Endothelial cell of umbilical vein (primary cell): ENCODE measurements at regions not wholly inside any gene's neighbourhood (a gene's known extent, or its start where the extent isn't known, plus 50 kb on each side); places are given as distances from the start of the nearest gene placed in this dataset.

ENCODE experiments used
- BruUV-seq: library from RNA; stranded (reverse); fragments of 400-500 nt; replicated peaks from 2 replicates; lab custom pipeline; 2021; lab: Mats Ljungman, UMichigan
- CTCF ChIA-PET: fragments of 300-600, 350-600 bp; sonication (Branson Sonifier 250); formaldehyde crosslinking; loops from one replicate; lab custom pipeline; 2021; ENCODE audit warnings: antibody characterized with exemption, inconsistent platforms; lab: Charles Lee
- POLR2A ChIA-PET: fragments of 300-600, 350-600 bp; sonication (Branson Sonifier 250); formaldehyde crosslinking; loops from one replicate; lab custom pipeline; 2021; ENCODE audit warnings: antibody characterized with exemption, inconsistent platforms; lab: Charles Lee
- DNase-seq: peaks from one replicate; pipeline ENCODE4 v3.0.0-alpha.2; 2011; ENCODE audit warnings: low read depth, low spot score
- FAIRE-seq: peaks from 2 replicates; lab custom pipeline; 2011; peaks lifted over from hg19 to GRCh38; lab: Jason Lieb, UNC
- H2AFZ ChIP-seq: 2 replicates; pipeline ENCODE4 v1.6.0; 2012; ENCODE audit warnings: low read depth, low read length, control low read depth, inconsistent platforms
- H3K27ac ChIP-seq: 2 replicates; pipeline ENCODE4 v1.5.1; 2011; ENCODE audit warnings: low read depth, mild to moderate bottlenecking, control low read depth, low read length, moderate library complexity; ENCODE audit not compliant: insufficient read depth
- H3K27me3 ChIP-seq, 2 experiments: 2 replicates each; pipeline versions ENCODE4 v1.6.0 to v1.6.1; 2011; ENCODE audit warnings: low read length in 2 of 2, mixed read lengths in 1 of 2; ENCODE audit not compliant: control insufficient read depth in 2 of 2, insufficient read depth in 2 of 2
- H3K36me3 ChIP-seq, 2 experiments: 2 replicates in 1 of 2; 3 replicates in 1 of 2; pipeline ENCODE4 v1.5.1; 2011; ENCODE audit warnings: low read length in 2 of 2, mild to moderate bottlenecking in 1 of 2, moderate library complexity in 1 of 2; ENCODE audit not compliant: control insufficient read depth in 2 of 2, insufficient read depth in 2 of 2; ENCODE audit errors: extremely low read depth in 1 of 2
- H3K4me1 ChIP-seq: 3 replicates; pipeline ENCODE4 v1.5.1; 2011; ENCODE audit warnings: mild to moderate bottlenecking, low read length; ENCODE audit not compliant: control insufficient read depth, insufficient read depth; ENCODE audit errors: extremely low read depth
- H3K4me2 ChIP-seq: 2 replicates; pipeline ENCODE4 v1.6.1; 2011; ENCODE audit warnings: low read length, control low read depth, mixed read lengths; ENCODE audit not compliant: insufficient read depth
- H3K4me3 ChIP-seq, 3 experiments: fragments of 200-600 bp in 1 of 3; sonication (generic), shearing (Covaris generic) in 1 of 3; replicated peaks in 1 of 3; 2 replicates each; pipeline ENCODE4 v1.5.1; 2011 to 2016; ENCODE audit warnings: control low read depth in 3 of 3, low read length in 3 of 3, mild to moderate bottlenecking in 2 of 3, inconsistent platforms in 1 of 3, low read depth in 1 of 3, moderate library complexity in 1 of 3; ENCODE audit not compliant: insufficient read depth in 1 of 3
- H3K79me2 ChIP-seq: 2 replicates; pipeline ENCODE4 v1.6.0; 2012; ENCODE audit warnings: low read length, inconsistent platforms; ENCODE audit not compliant: control insufficient read depth, insufficient read depth
- H3K9ac ChIP-seq: replicated peaks from 2 replicates; pipeline ENCODE3; 2011; ENCODE audit warnings: low read length, control low read depth; ENCODE audit not compliant: insufficient read depth; ENCODE audit errors: extremely low read depth
- H3K9me1 ChIP-seq: replicated peaks from 3 replicates; pipeline ENCODE4 v1.6.0; 2011; ENCODE audit warnings: mild to moderate bottlenecking, low read length; ENCODE audit not compliant: control insufficient read depth, insufficient read depth; ENCODE audit errors: extremely low read depth
- H3K9me3 ChIP-seq: replicated peaks from 2 replicates; pipeline ENCODE4 v1.5.1; 2012; ENCODE audit warnings: low read length, inconsistent platforms; ENCODE audit not compliant: control insufficient read depth, insufficient read depth
- H4K20me1 ChIP-seq: replicated peaks from 2 replicates; pipeline ENCODE3; 2011; ENCODE audit warnings: mild to moderate bottlenecking, low read length; ENCODE audit not compliant: control insufficient read depth, insufficient read depth; ENCODE audit errors: extremely low read depth
- CTCF ChIP-seq, 2 donors: IDR thresholded peaks; 1 replicate in 1 of 2; 2 replicates in 1 of 2; pipeline ENCODE4 v1.5.1; 2011; ENCODE audit warnings: low read length in 2 of 2, mild to moderate bottlenecking in 2 of 2, moderate library complexity in 2 of 2, control low read depth in 1 of 2, inconsistent platforms in 1 of 2, low read depth in 1 of 2; ENCODE audit not compliant: insufficient read depth in 1 of 2; ENCODE audit errors: extremely low read depth in 1 of 2
- EZH2 ChIP-seq: IDR thresholded peaks from 2 replicates; pipeline ENCODE4 v1.6.1; 2012; ENCODE audit warnings: borderline replicate concordance, low read depth, mild to moderate bottlenecking, moderate library complexity, low read length, inconsistent platforms; ENCODE audit not compliant: severe bottlenecking
- FOS ChIP-seq: IDR thresholded peaks from 2 replicates; pipeline ENCODE4 v1.6.1; 2011; ENCODE audit warnings: mild to moderate bottlenecking, low read length, moderate library complexity, borderline replicate concordance; ENCODE audit not compliant: insufficient read depth
- GATA2 ChIP-seq: IDR thresholded peaks from 2 replicates; pipeline ENCODE4 v1.7.0; 2011; ENCODE audit warnings: low read depth, mild to moderate bottlenecking, moderate library complexity, mixed read lengths, low read length; ENCODE audit not compliant: insufficient read length, insufficient read depth
- JUN ChIP-seq: IDR thresholded peaks from 2 replicates; pipeline ENCODE4 v1.6.1; 2011; ENCODE audit warnings: borderline replicate concordance, low read depth; ENCODE audit not compliant: insufficient read length, insufficient read depth
- MAX ChIP-seq: IDR thresholded peaks from 2 replicates; pipeline ENCODE4 v1.6.1; 2011; ENCODE audit not compliant: insufficient read depth, insufficient read length
- MYC ChIP-seq: IDR thresholded peaks from one replicate; pipeline ENCODE4 v1.6.1; 2011; ENCODE audit warnings: mild to moderate bottlenecking, low read depth, low read length
- POLR2A ChIP-seq: IDR thresholded peaks from 2 replicates; pipeline ENCODE4 v1.6.1; 2012; ENCODE audit warnings: low read depth, mild to moderate bottlenecking, control low read depth, low read length
- POLR2AphosphoS5 ChIP-seq: IDR thresholded peaks from 2 replicates; pipeline ENCODE4 v1.6.1; 2012; ENCODE audit warnings: low read depth, mild to moderate bottlenecking, control low read depth, low read length, moderate library complexity; ENCODE audit not compliant: insufficient read depth
- dilution Hi-C: fragments of 300-500 bp; cut with MboI; formaldehyde crosslinking; loops from one replicate; pipeline ENCODE4 v1.15.0; 2019; ENCODE audit warnings: low sequenced_read_pairs; ENCODE audit not compliant: extremely low pct_ligation_motif_present
- intact Hi-C: fragments of 100-400 bp; cut with micrococcal nuclease; formaldehyde crosslinking; loops from one replicate; pipeline ENCODE4 v1.10.0; 2022

GRCh38 chr3:154936196-154936595 is 143.9 kb upstream of the MME start:
- H3K9me3 ChIP-seq, result no peaks in the 10 kb centered on the region
- FAIRE-seq (peak; percentile 63), DNase-seq (peak; percentile 57)
- no peaks in the 10 kb centered on the region for H3K27me3 ChIP-seq
- CTCF ChIA-PET, result interaction anchor here (1.1 to 1.4 kb wide), 3 partner anchors 19 to 388 kb away, joined by 3 read pairs; no protein-coding TSS in a partner anchor
- TF ChIP-seq POLR2A, result no peak
- TF ChIP-seq FOS, result peak; percentile 52
- TF ChIP-seq EZH2, result no peak
- peak; percentile 16 for TF ChIP-seq JUN
- dilution Hi-C loops (no loop called here), intact Hi-C loops (no loop called here)
- peak overlapping the region; percentile 16 for H3K4me2 ChIP-seq
- BruUV-seq, result no TSS peak
- no peak overlapping the region for H3K9ac ChIP-seq
- no peak overlapping the region for H3K4me3 ChIP-seq
- no peaks in the 10 kb centered on the region for H3K9me1 ChIP-seq
- H4K20me1 ChIP-seq, result no peaks in the 10 kb centered on the region
- no peaks in the 10 kb centered on the region for H3K36me3 ChIP-seq
- H3K4me1 ChIP-seq, result peaks cover 5% of the 10 kb centered on the region
- H3K79me2 ChIP-seq, result no peaks in the 10 kb centered on the region
- POLR2A ChIA-PET, result no interaction called here
- no peak overlapping the region for H2AFZ ChIP-seq
- H3K27ac ChIP-seq, result no peak overlapping the region

GRCh38 chr3:154933581-154933980 is 146.5 kb upstream of the MME start:
- dilution Hi-C loops, result no loop called here
- intact Hi-C loops, result no loop called here
- H3K27me3 ChIP-seq, result no peaks in the 10 kb centered on the region
- no peaks in the 10 kb centered on the region for H3K9me1 ChIP-seq
- no peaks in the 10 kb centered on the region for H4K20me1 ChIP-seq
- H3K4me1 ChIP-seq, result peaks cover 5% of the 10 kb centered on the region
- ChIA-PET CTCF (no interaction called here), POLR2A (no interaction called here)
- H3K27ac ChIP-seq, result no peak overlapping the region
- H3K4me2 ChIP-seq, result no peak overlapping the region
- H3K79me2 ChIP-seq, result no peaks in the 10 kb centered on the region
- TF ChIP-seq FOS (no peak), MYC (no peak), POLR2AphosphoS5 (no peak), EZH2 (no peak), JUN (no peak), CTCF (IDR thresholded peaks at IDR 0.05; ENCODE audit: extremely low read depth in 1 of 2, insufficient read depth in 1 of 2, low read depth in 1 of 2, low read length in 2 of 2) (no peak), MAX (no peak), GATA2 (no peak), POLR2A (no peak)
- DNase-seq (no peak), FAIRE-seq (no peak)
- H3K36me3 ChIP-seq, result no peaks in the 10 kb centered on the region
- no peak overlapping the region for H3K4me3 ChIP-seq
- no peak overlapping the region for H2AFZ ChIP-seq
- no peak overlapping the region for H3K9ac ChIP-seq
- no peaks in the 10 kb centered on the region for H3K9me3 ChIP-seq
- BruUV-seq, result no TSS peak
